Tibial nerve (tissue), 3 donors: ENCODE measurements at regions not wholly inside any gene's neighbourhood (a gene's known extent, or its start where the extent isn't known, plus 50 kb on each side); places are given as distances from the start of the nearest gene placed in this dataset.

Experiments used
- POLR2A ChIP-seq, 2 donors: fragments of 450-650 bp; IDR thresholded peaks; one replicate each; pipeline ENCODE4 v1.6.1; 2017; ENCODE audit warnings: antibody characterized with exemption in 2 of 2, mild to moderate bottlenecking in 2 of 2, moderate library complexity in 2 of 2
- TF ChIP-seq, protein P1 (sequence below), 5 experiments: fragments of 200-600 bp in 3 of 5; fragments of 450-650 bp in 2 of 5; sonication (generic) in 3 of 5; IDR thresholded peaks; one replicate each; pipeline ENCODE4 v1.5.1; 2016 to 2019; ENCODE audit warnings: antibody characterized with exemption in 5 of 5, mild to moderate bottlenecking in 3 of 5, moderate library complexity in 2 of 5

DNA sequence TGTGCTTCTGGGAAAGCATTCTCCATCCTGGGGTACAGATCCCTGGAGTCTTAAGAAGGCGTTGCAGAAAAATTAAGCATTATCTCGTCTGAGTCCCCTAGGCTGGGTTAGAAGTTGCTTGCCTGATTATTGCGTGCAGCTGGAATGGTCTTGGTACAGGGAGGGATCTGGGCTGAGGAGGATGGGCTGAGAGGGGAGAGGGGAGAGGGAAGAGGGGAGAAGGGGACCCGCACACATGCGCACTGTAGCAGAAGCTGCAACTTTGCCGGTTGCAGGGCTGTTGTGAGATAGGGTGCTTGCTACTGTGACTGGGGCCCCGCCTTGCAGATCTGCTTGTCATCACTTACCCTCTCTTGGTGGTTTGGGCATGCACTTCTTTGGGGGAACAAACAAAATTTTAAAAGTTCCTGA is 316.8 kb downstream of the DLEU7 start:
- no peak for TF ChIP-seq POLR2A (IDR thresholded peaks at IDR 0.05)
- TF ChIP-seq, protein P1, sequence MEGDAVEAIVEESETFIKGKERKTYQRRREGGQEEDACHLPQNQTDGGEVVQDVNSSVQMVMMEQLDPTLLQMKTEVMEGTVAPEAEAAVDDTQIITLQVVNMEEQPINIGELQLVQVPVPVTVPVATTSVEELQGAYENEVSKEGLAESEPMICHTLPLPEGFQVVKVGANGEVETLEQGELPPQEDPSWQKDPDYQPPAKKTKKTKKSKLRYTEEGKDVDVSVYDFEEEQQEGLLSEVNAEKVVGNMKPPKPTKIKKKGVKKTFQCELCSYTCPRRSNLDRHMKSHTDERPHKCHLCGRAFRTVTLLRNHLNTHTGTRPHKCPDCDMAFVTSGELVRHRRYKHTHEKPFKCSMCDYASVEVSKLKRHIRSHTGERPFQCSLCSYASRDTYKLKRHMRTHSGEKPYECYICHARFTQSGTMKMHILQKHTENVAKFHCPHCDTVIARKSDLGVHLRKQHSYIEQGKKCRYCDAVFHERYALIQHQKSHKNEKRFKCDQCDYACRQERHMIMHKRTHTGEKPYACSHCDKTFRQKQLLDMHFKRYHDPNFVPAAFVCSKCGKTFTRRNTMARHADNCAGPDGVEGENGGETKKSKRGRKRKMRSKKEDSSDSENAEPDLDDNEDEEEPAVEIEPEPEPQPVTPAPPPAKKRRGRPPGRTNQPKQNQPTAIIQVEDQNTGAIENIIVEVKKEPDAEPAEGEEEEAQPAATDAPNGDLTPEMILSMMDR (IDR thresholded peaks at IDR 0.05): no peak
